WTC11 (cell line): ENCODE measurements at regions not wholly inside any gene's neighbourhood (a gene's known extent, or its start where the extent isn't known, plus 50 kb on each side); places are given as distances from the start of the nearest gene placed in this dataset.

Source experiments
- ATAC-seq: fragments of 200-7000 bp; cut with Tn5 transposase; 2 replicates; pipeline ENCODE4 v1.10.0; 2021; ENCODE audit warnings: mild to moderate bottlenecking, moderate library complexity
- CTCF ChIA-PET: fragments of 300-600 bp; sonication (Branson Sonifier 250); formaldehyde crosslinking; loops from one replicate; lab custom pipeline; 2021; ENCODE audit warnings: antibody characterized with exemption; lab: Charles Lee
- POLR2A ChIA-PET: fragments of 350-600 bp; sonication (Branson Sonifier 250); formaldehyde crosslinking; loops from one replicate; lab custom pipeline; 2021; ENCODE audit warnings: antibody characterized with exemption; lab: Charles Lee
- DNase-seq: peaks from one replicate; pipeline ENCODE4 v3.0.0; 2021; ENCODE audit warnings: low spot score
- H3K27ac Mint-ChIP-seq: 2 replicates; pipeline ENCODE4 v1.8.0; 2021; ENCODE audit warnings: mixed read lengths
- H3K27me3 Mint-ChIP-seq: 2 replicates; pipeline ENCODE4 v1.8.0; 2021; ENCODE audit warnings: low read depth, mild to moderate bottlenecking, moderate library complexity, mixed read lengths
- H3K36me3 Mint-ChIP-seq: 2 replicates; pipeline ENCODE4 v1.8.0; 2021; ENCODE audit warnings: mixed read lengths
- H3K4me1 Mint-ChIP-seq: 2 replicates; pipeline ENCODE4 v1.8.0; 2022; ENCODE audit warnings: mixed read lengths
- H3K4me3 Mint-ChIP-seq: 2 replicates; pipeline ENCODE4 v1.8.0; 2021; ENCODE audit warnings: mild to moderate bottlenecking, moderate library complexity, mixed read lengths
- H3K9me3 Mint-ChIP-seq: 2 replicates; pipeline ENCODE4 v1.8.0; 2021; ENCODE audit warnings: mixed read lengths
- AFF4 ChIP-seq: sonication (generic); formaldehyde crosslinking; IDR thresholded peaks from 2 replicates; pipeline ENCODE4 v1.8.1; 2023; ENCODE audit warnings: mild to moderate bottlenecking, missing genetic modification reagents, borderline replicate concordance
- ELF4 ChIP-seq: sonication (generic); formaldehyde crosslinking; IDR thresholded peaks from 2 replicates; pipeline ENCODE4 v1.8.1; 2022; ENCODE audit warnings: low read depth, mild to moderate bottlenecking, moderate library complexity, missing genetic modification reagents
- NFYB ChIP-seq: sonication (generic); formaldehyde crosslinking; conservative IDR thresholded peaks from 2 replicates; pipeline ENCODE4 v1.8.0; 2022; ENCODE audit warnings: low read depth, missing genetic modification reagents
- NR3C1 ChIP-seq: sonication (generic); formaldehyde crosslinking; conservative IDR thresholded peaks from 2 replicates; pipeline ENCODE4 v1.8.1; 2023; ENCODE audit warnings: low read depth, mild to moderate bottlenecking, missing genetic modification reagents
- PRRX2 ChIP-seq: fragments of 250-450 bp; sonication (Bioruptor Pico); IDR thresholded peaks from 2 replicates; pipeline ENCODE4 v1.8.0; 2021; ENCODE audit warnings: mild to moderate bottlenecking
- SP1 ChIP-seq: sonication (generic); formaldehyde crosslinking; conservative IDR thresholded peaks from 2 replicates; pipeline ENCODE4 v1.8.1; 2022; ENCODE audit warnings: missing genetic modification reagents
- ZNF121 ChIP-seq: sonication (generic); formaldehyde crosslinking; IDR thresholded peaks from 2 replicates; pipeline ENCODE4 v1.8.0; 2023; ENCODE audit warnings: missing genetic modification reagents
- ZNF263 ChIP-seq: sonication (generic); formaldehyde crosslinking; IDR thresholded peaks from 2 replicates; pipeline ENCODE4 v1.8.1; 2022; ENCODE audit warnings: low read depth, mild to moderate bottlenecking, moderate library complexity, missing genetic modification reagents
- TF ChIP-seq, protein P1 (sequence below): sonication (generic); formaldehyde crosslinking; IDR thresholded peaks from 2 replicates; pipeline ENCODE4 v1.8.0; 2023; ENCODE audit warnings: mild to moderate bottlenecking, missing genetic modification reagents
- TF ChIP-seq, protein P2 (sequence below): fragments of 250-450 bp; sonication (Bioruptor Pico); IDR thresholded peaks from 2 replicates; pipeline ENCODE4 v1.9.0; 2021; ENCODE audit warnings: mild to moderate bottlenecking
- TF ChIP-seq, protein P3 (sequence below): sonication (generic); formaldehyde crosslinking; IDR thresholded peaks from 2 replicates; pipeline ENCODE4 v1.8.0; 2023; ENCODE audit warnings: missing genetic modification reagents
- TF ChIP-seq, protein P4 (sequence below): sonication (generic); formaldehyde crosslinking; IDR thresholded peaks from 2 replicates; pipeline ENCODE4 v1.8.1; 2023; ENCODE audit warnings: mild to moderate bottlenecking, missing genetic modification reagents
- TF ChIP-seq, protein P5 (sequence below): fragments of 250-450 bp; sonication (Bioruptor Pico); IDR thresholded peaks from 2 replicates; pipeline ENCODE4 v1.8.0; 2021; ENCODE audit warnings: mild to moderate bottlenecking
- TF ChIP-seq, protein P6 (sequence below): fragments of 250-450 bp; sonication (Bioruptor Pico); IDR thresholded peaks from 2 replicates; pipeline ENCODE4 v2.1.2; 2022; ENCODE audit warnings: mild to moderate bottlenecking, moderate library complexity
- TF ChIP-seq, protein P7 (sequence below): sonication (generic); formaldehyde crosslinking; IDR thresholded peaks from 2 replicates; pipeline ENCODE4 v1.8.1; 2022; ENCODE audit warnings: low read depth, missing genetic modification reagents, borderline replicate concordance

- peaks cover 42% of the 10 kb centered on the region for H3K36me3 Mint-ChIP-seq
- ATAC-seq (no peak), DNase-seq (no peak)
- TF ChIP-seq, protein P1, sequence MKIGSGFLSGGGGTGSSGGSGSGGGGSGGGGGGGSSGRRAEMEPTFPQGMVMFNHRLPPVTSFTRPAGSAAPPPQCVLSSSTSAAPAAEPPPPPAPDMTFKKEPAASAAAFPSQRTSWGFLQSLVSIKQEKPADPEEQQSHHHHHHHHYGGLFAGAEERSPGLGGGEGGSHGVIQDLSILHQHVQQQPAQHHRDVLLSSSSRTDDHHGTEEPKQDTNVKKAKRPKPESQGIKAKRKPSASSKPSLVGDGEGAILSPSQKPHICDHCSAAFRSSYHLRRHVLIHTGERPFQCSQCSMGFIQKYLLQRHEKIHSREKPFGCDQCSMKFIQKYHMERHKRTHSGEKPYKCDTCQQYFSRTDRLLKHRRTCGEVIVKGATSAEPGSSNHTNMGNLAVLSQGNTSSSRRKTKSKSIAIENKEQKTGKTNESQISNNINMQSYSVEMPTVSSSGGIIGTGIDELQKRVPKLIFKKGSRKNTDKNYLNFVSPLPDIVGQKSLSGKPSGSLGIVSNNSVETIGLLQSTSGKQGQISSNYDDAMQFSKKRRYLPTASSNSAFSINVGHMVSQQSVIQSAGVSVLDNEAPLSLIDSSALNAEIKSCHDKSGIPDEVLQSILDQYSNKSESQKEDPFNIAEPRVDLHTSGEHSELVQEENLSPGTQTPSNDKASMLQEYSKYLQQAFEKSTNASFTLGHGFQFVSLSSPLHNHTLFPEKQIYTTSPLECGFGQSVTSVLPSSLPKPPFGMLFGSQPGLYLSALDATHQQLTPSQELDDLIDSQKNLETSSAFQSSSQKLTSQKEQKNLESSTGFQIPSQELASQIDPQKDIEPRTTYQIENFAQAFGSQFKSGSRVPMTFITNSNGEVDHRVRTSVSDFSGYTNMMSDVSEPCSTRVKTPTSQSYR (CRISPR knock-in tag): no peak
- TF ChIP-seq, protein P2, sequence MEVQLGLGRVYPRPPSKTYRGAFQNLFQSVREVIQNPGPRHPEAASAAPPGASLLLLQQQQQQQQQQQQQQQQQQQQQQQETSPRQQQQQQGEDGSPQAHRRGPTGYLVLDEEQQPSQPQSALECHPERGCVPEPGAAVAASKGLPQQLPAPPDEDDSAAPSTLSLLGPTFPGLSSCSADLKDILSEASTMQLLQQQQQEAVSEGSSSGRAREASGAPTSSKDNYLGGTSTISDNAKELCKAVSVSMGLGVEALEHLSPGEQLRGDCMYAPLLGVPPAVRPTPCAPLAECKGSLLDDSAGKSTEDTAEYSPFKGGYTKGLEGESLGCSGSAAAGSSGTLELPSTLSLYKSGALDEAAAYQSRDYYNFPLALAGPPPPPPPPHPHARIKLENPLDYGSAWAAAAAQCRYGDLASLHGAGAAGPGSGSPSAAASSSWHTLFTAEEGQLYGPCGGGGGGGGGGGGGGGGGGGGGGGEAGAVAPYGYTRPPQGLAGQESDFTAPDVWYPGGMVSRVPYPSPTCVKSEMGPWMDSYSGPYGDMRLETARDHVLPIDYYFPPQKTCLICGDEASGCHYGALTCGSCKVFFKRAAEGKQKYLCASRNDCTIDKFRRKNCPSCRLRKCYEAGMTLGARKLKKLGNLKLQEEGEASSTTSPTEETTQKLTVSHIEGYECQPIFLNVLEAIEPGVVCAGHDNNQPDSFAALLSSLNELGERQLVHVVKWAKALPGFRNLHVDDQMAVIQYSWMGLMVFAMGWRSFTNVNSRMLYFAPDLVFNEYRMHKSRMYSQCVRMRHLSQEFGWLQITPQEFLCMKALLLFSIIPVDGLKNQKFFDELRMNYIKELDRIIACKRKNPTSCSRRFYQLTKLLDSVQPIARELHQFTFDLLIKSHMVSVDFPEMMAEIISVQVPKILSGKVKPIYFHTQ (CRISPR knock-in tag): no peak
- TF ChIP-seq AFF4 (CRISPR knock-in tag) (no peak), PRRX2 (no peak), NR3C1 (no peak), ZNF263 (CRISPR knock-in tag) (no peak), NFYB (CRISPR knock-in tag) (no peak), ELF4 (CRISPR knock-in tag) (no peak), SP1 (CRISPR knock-in tag) (no peak), ZNF121 (CRISPR knock-in tag) (no peak)
- TF ChIP-seq, protein P3, sequence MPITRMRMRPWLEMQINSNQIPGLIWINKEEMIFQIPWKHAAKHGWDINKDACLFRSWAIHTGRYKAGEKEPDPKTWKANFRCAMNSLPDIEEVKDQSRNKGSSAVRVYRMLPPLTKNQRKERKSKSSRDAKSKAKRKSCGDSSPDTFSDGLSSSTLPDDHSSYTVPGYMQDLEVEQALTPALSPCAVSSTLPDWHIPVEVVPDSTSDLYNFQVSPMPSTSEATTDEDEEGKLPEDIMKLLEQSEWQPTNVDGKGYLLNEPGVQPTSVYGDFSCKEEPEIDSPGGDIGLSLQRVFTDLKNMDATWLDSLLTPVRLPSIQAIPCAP (CRISPR knock-in tag): no peak
- TF ChIP-seq, protein P4, sequence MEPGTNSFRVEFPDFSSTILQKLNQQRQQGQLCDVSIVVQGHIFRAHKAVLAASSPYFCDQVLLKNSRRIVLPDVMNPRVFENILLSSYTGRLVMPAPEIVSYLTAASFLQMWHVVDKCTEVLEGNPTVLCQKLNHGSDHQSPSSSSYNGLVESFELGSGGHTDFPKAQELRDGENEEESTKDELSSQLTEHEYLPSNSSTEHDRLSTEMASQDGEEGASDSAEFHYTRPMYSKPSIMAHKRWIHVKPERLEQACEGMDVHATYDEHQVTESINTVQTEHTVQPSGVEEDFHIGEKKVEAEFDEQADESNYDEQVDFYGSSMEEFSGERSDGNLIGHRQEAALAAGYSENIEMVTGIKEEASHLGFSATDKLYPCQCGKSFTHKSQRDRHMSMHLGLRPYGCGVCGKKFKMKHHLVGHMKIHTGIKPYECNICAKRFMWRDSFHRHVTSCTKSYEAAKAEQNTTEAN (CRISPR knock-in tag): no peak
- TF ChIP-seq, protein P5, sequence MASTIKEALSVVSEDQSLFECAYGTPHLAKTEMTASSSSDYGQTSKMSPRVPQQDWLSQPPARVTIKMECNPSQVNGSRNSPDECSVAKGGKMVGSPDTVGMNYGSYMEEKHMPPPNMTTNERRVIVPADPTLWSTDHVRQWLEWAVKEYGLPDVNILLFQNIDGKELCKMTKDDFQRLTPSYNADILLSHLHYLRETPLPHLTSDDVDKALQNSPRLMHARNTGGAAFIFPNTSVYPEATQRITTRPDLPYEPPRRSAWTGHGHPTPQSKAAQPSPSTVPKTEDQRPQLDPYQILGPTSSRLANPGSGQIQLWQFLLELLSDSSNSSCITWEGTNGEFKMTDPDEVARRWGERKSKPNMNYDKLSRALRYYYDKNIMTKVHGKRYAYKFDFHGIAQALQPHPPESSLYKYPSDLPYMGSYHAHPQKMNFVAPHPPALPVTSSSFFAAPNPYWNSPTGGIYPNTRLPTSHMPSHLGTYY (CRISPR knock-in tag): no peak
- TF ChIP-seq, protein P6, sequence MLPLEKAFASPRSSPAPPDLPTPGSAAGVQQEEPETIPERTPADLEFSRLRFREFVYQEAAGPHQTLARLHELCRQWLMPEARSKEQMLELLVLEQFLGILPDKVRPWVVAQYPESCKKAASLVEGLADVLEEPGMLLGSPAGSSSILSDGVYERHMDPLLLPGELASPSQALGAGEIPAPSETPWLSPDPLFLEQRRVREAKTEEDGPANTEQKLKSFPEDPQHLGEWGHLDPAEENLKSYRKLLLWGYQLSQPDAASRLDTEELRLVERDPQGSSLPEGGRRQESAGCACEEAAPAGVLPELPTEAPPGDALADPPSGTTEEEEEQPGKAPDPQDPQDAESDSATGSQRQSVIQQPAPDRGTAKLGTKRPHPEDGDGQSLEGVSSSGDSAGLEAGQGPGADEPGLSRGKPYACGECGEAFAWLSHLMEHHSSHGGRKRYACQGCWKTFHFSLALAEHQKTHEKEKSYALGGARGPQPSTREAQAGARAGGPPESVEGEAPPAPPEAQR (CRISPR knock-in tag): no peak
- TF ChIP-seq, protein P7, sequence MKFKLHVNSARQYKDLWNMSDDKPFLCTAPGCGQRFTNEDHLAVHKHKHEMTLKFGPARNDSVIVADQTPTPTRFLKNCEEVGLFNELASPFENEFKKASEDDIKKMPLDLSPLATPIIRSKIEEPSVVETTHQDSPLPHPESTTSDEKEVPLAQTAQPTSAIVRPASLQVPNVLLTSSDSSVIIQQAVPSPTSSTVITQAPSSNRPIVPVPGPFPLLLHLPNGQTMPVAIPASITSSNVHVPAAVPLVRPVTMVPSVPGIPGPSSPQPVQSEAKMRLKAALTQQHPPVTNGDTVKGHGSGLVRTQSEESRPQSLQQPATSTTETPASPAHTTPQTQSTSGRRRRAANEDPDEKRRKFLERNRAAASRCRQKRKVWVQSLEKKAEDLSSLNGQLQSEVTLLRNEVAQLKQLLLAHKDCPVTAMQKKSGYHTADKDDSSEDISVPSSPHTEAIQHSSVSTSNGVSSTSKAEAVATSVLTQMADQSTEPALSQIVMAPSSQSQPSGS (CRISPR knock-in tag): no peak
- CTCF ChIA-PET: no interaction called here
- no peak overlapping the region for H3K4me3 Mint-ChIP-seq
- peaks cover 63% of the 10 kb centered on the region for H3K9me3 Mint-ChIP-seq
- peaks cover 4% of the 10 kb centered on the region for H3K27me3 Mint-ChIP-seq
- no peaks in the 10 kb centered on the region for H3K4me1 Mint-ChIP-seq
- POLR2A ChIA-PET: no interaction called here
- H3K27ac Mint-ChIP-seq: no peak overlapping the region
Measured at GRCh38 chr21:23986987-23987386, 1620.3 kb downstream of the MRPL39 start.
